Anterior cingulate cortex (tissue), 58 donors: ENCODE measurements at regions not wholly inside any gene's neighbourhood (a gene's known extent, or its start where the extent isn't known, plus 50 kb on each side); places are given as distances from the start of the nearest gene placed in this dataset.
"Not testable (repeated sequence)": the region's sequence is repeated elsewhere in the genome, so short reads cannot be mapped to it uniquely, and the experiment has no call there.

ENCODE experiments used
- DNase-seq, 58 donors: peaks; one replicate each; lab custom pipeline; 2025; lab: John Stamatoyannopoulos, UW

GRCh38 chr3:43818229-43818628 lies 127.5 kb downstream of the ABHD5 start:
- no peak for DNase-seq

GRCh38 chr3:43838009-43838758 lies 147.4 kb downstream of the ABHD5 start:
- DNase-seq = no peak

GRCh38 chr3:43838877-43839276 lies 148.1 kb downstream of the ABHD5 start:
- DNase-seq = no peak

- DNase-seq = no peak
Observed at GRCh38 chr3:43843386-43843785, 152.6 kb downstream of the ABHD5 start.

GRCh38 chr3:43844757-43845156 lies 154.0 kb downstream of the ABHD5 start:
- no peak for DNase-seq

- DNase-seq = not testable (repeated sequence)
Observed at GRCh38 chr3:43845553-43845952, 154.8 kb downstream of the ABHD5 start.

GRCh38 chr3:43852066-43852465 lies 161.3 kb downstream of the ABHD5 start:
- no peak for DNase-seq

- DNase-seq = no peak
Observed at GRCh38 chr3:43854283-43854682, 163.5 kb downstream of the ABHD5 start.

- no peak for DNase-seq
Observed at GRCh38 chr3:43854916-43855315, 164.2 kb downstream of the ABHD5 start.

GRCh38 chr3:43855674-43856299 lies 165.0 kb downstream of the ABHD5 start:
- peak in 49 of 58 donors; percentile 2 to 83 (median 36) for DNase-seq

- DNase-seq = no peak
Observed at GRCh38 chr3:43856351-43856750, 165.6 kb downstream of the ABHD5 start.

- DNase-seq = no peak
Observed at GRCh38 chr3:43856761-43857160, 166.0 kb downstream of the ABHD5 start.

- no peak for DNase-seq
Observed at GRCh38 chr3:43857361-43858293, 166.9 kb downstream of the ABHD5 start.

GRCh38 chr3:43858294-43858701 lies 167.6 kb downstream of the ABHD5 start:
- DNase-seq = no peak

GRCh38 chr3:43859766-43860165 lies 169.0 kb downstream of the ABHD5 start:
- no peak for DNase-seq

GRCh38 chr3:43861635-43862034 lies 170.9 kb downstream of the ABHD5 start:
- no peak for DNase-seq

- DNase-seq = no peak
Observed at GRCh38 chr3:43862470-43862869, 171.7 kb downstream of the ABHD5 start.

- no peak for DNase-seq
Observed at GRCh38 chr3:43862992-43863805, 172.5 kb downstream of the ABHD5 start.

- no peak for DNase-seq
Observed at GRCh38 chr3:43863966-43864933, 173.5 kb downstream of the ABHD5 start.
